ENCODE measurements at regions not wholly inside any gene's neighbourhood (a gene's known extent, or its start where the extent isn't known, plus 50 kb on each side); places are given as distances from the start of the nearest gene placed in this dataset.

DNA sequence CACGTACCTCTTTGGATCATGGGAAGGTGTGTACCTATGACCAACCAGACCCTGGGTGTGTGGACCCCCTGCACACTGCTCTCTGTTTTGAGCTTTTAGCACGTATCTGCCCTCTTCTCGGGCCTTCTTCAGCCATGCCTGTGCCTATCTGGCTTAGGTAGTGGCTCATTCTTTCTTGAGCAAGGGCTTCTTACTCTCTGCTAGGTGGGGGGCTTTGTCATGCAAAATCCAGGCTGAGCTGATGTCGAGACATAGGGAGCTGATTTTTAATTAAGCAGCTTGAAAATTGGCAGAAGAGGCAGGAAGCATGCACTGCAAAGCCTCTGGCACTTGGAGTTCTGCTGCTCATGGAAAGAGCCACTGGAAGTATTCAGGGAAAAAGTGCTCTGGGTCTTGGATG, 181.6 kb upstream of the IRX6 start:
- ChIA-PET POLR2A (no interaction called here), CTCF (no interaction called here)
- no peak for DNase-seq (ENCODE audit: extremely low spot score)
- TF ChIP-seq FOXM1 (IDR thresholded peaks at IDR 0.05; ENCODE audit: borderline replicate concordance) (no peak), SUZ12 (IDR thresholded peaks at IDR 0.05) (no peak), L3MBTL2 (conservative IDR thresholded peaks at IDR 0.05) (no peak), HDGF (IDR thresholded peaks at IDR 0.05; ENCODE audit: borderline replicate concordance) (no peak), ZNF384 (IDR thresholded peaks at IDR 0.05) (no peak), TARDBP (IDR thresholded peaks at IDR 0.05) (no peak), ELF4 (IDR thresholded peaks at IDR 0.05) (no peak), LEF1 (IDR thresholded peaks at IDR 0.05; ENCODE audit: borderline replicate concordance) (no peak), ARNT (IDR thresholded peaks at IDR 0.05) (no peak), NFRKB (IDR thresholded peaks at IDR 0.05) (no peak)
- TF ChIP-seq, protein P1, sequence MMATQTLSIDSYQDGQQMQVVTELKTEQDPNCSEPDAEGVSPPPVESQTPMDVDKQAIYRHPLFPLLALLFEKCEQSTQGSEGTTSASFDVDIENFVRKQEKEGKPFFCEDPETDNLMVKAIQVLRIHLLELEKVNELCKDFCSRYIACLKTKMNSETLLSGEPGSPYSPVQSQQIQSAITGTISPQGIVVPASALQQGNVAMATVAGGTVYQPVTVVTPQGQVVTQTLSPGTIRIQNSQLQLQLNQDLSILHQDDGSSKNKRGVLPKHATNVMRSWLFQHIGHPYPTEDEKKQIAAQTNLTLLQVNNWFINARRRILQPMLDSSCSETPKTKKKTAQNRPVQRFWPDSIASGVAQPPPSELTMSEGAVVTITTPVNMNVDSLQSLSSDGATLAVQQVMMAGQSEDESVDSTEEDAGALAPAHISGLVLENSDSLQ (IDR thresholded peaks at IDR 0.05), result no peak

DNA sequence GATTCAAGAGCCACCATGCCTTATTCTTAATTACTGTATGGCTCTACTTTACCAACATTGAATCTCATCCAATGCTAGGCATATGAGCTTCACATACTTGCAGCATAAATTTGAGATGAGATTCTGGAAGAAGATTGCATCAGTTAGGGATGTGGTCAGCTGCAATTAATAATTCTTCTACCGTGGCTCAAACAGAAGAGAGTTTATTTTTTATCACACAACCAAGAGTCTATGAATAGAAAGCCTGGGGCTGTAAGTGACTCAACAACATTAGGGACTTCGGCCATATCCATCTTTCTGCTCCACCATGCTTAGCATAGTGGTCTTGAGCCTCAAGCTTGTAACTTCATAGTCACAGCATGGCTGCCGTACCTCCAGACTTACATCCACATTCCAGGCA, 179.4 kb upstream of the IRX6 start:
- DNase-seq (ENCODE audit: extremely low spot score), result no peak
- ChIA-PET POLR2A (no interaction called here), CTCF (no interaction called here)
- TF ChIP-seq FOXA1 (IDR thresholded peaks at IDR 0.05) (no peak), TARDBP (IDR thresholded peaks at IDR 0.05) (no peak), ELF4 (IDR thresholded peaks at IDR 0.05) (no peak), NFRKB (IDR thresholded peaks at IDR 0.05) (no peak), CTBP1 (IDR thresholded peaks at IDR 0.05; ENCODE audit: borderline replicate concordance) (no peak), SUZ12 (IDR thresholded peaks at IDR 0.05) (no peak), ZNF384 (IDR thresholded peaks at IDR 0.05) (no peak), ARNT (IDR thresholded peaks at IDR 0.05) (no peak), BHLHE40 (IDR thresholded peaks at IDR 0.05; ENCODE audit: borderline replicate concordance) (no peak), LEF1 (IDR thresholded peaks at IDR 0.05; ENCODE audit: borderline replicate concordance) (no peak), L3MBTL2 (conservative IDR thresholded peaks at IDR 0.05) (no peak), FOXK2 (IDR thresholded peaks at IDR 0.05) (no peak), FOXM1 (IDR thresholded peaks at IDR 0.05; ENCODE audit: borderline replicate concordance) (no peak), SP1 (IDR thresholded peaks at IDR 0.05) (no peak)
- TF ChIP-seq, protein P1 (IDR thresholded peaks at IDR 0.05), result no peak

DNA sequence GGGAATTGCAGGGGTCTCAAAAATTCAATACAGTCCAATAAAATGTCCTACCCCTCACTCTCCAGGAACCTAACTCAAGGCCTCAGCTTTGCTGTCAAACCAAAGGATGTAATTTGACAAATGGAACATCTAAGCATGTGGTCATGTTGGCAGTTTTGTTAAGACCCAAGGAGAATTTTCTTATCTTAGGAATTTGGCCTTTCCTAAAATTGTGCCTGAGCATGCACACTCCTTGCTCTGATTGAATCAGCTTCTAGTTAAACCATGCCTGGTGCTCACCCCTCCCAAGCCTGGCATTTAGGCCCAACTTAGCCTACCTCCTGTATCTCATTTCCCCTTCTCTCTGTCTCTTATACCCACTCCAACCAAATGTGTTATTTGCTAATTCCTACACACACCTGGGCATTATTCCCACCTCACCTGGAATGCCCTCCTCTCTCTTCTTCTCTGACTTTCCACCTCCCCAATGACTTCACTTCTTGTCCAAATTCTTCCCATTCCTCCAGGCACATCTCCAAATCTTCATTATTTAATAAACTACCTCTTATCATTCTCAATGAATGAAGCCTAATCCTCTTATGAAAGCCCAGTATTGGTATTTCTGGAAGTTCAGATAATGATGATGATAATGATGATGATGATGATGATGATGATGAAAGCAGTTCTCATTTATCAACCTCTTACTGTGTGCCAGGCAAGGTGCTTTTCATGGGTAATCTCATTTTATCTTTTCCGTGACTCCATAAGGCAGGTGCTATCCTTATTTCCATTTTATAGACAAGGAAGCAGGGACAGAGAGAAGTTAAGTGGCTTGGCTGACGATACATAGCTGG, 178.0 kb upstream of the IRX6 start:
- TF ChIP-seq SP1 (IDR thresholded peaks at IDR 0.05) (no peak), SUZ12 (IDR thresholded peaks at IDR 0.05) (no peak), L3MBTL2 (conservative IDR thresholded peaks at IDR 0.05) (no peak), FOXM1 (IDR thresholded peaks at IDR 0.05; ENCODE audit: borderline replicate concordance) (no peak), FOXA1 (IDR thresholded peaks at IDR 0.05) (no peak), LEF1 (IDR thresholded peaks at IDR 0.05; ENCODE audit: borderline replicate concordance) (no peak), HDGF (IDR thresholded peaks at IDR 0.05; ENCODE audit: borderline replicate concordance) (no peak)
- DNase-seq (ENCODE audit: extremely low spot score), result no peak
- ChIA-PET CTCF (no interaction called here), POLR2A (no interaction called here)

DNA sequence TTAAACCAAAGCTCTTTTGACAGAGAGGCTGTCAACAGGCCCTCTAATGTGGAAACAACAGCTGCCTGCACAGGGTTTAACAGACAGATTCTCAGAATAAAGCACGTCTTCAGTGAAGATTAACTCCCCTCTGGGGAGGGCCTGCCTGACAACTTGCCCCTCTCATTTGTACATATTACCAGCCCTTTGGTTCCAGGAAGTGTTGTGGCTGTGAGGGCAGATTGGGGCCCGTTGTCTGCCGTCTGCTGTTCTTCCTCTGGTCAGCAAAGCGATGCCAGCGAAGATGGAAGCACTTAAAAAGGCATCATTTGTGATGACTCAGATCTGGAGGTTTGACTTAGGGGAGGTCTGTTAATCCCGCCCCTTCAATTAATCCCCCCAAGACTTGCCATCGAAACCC, 177.0 kb upstream of the IRX6 start:
- CTCF ChIA-PET, result no interaction called here
- POLR2A ChIA-PET, result no interaction called here
- TF ChIP-seq SP1 (IDR thresholded peaks at IDR 0.05) (no peak), TARDBP (IDR thresholded peaks at IDR 0.05) (no peak), SUZ12 (IDR thresholded peaks at IDR 0.05) (no peak), ZNF384 (IDR thresholded peaks at IDR 0.05) (no peak), NFRKB (IDR thresholded peaks at IDR 0.05) (no peak), BHLHE40 (IDR thresholded peaks at IDR 0.05; ENCODE audit: borderline replicate concordance) (no peak), L3MBTL2 (conservative IDR thresholded peaks at IDR 0.05) (no peak), HDGF (IDR thresholded peaks at IDR 0.05; ENCODE audit: borderline replicate concordance) (no peak), FOXK2 (IDR thresholded peaks at IDR 0.05) (no peak), ELF4 (IDR thresholded peaks at IDR 0.05) (no peak), LEF1 (IDR thresholded peaks at IDR 0.05; ENCODE audit: borderline replicate concordance) (no peak), CTBP1 (IDR thresholded peaks at IDR 0.05; ENCODE audit: borderline replicate concordance) (no peak), FOXM1 (IDR thresholded peaks at IDR 0.05; ENCODE audit: borderline replicate concordance) (no peak), ARNT (IDR thresholded peaks at IDR 0.05) (no peak)
- TF ChIP-seq, protein P1 (IDR thresholded peaks at IDR 0.05), result no peak
- DNase-seq (ENCODE audit: extremely low spot score), result no peak

DNA sequence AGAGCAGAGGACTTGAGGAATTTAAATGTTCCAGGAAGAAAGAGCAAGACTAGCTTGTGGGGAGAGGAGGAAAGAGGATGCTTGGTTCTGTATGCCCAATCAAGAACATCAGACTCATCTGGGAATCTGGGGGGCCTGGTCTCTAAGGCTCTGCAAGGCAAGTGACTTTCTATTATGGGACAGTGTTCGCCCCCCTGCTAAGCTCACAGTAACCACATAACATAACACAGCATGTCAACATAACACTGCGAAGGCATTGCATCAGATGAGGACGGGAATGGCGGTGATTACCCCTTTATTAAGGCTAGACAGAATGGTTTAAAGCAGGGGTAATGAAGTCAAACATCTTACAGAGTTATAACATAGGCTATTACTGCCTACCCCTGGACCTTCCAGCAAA, 176.6 kb upstream of the IRX6 start:
- no peak for DNase-seq (ENCODE audit: extremely low spot score)
- TF ChIP-seq LEF1 (IDR thresholded peaks at IDR 0.05; ENCODE audit: borderline replicate concordance) (no peak), FOXA1 (IDR thresholded peaks at IDR 0.05) (no peak), SUZ12 (IDR thresholded peaks at IDR 0.05) (no peak)
- ChIA-PET POLR2A (no interaction called here), CTCF (no interaction called here)

DNA sequence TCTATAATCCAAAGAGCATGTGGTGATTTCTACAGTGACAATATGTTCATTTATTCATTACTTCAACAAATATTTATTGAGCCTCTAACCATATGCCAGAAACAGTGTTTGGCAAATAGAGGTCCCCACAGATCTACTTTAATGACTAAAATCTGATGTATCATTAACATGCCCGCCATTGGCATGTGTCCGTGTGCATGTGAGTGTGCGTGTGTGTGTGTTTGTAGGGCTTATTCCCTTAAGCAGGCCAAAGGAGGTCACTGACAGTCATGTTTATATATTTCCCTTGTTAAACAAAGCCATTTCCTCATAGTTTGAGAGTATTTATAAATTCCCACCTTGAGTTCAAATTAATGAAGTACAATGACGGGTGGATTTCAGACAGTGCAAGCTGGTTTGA, 174.4 kb upstream of the IRX6 start:
- CTCF ChIA-PET, result no interaction called here
- POLR2A ChIA-PET, result no interaction called here
- TF ChIP-seq CTBP1 (IDR thresholded peaks at IDR 0.05; ENCODE audit: borderline replicate concordance), result no peak
- DNase-seq (ENCODE audit: extremely low spot score), result no peak

All from HEK293T (cell line).